ENCODE measurements at regions not wholly inside any gene's neighbourhood (a gene's known extent, or its start where the extent isn't known, plus 50 kb on each side); places are given as distances from the start of the nearest gene placed in this dataset.
"Not testable (repeated sequence)": the region's sequence is repeated elsewhere in the genome, so short reads cannot be mapped to it uniquely, and the experiment has no call there.

DNA sequence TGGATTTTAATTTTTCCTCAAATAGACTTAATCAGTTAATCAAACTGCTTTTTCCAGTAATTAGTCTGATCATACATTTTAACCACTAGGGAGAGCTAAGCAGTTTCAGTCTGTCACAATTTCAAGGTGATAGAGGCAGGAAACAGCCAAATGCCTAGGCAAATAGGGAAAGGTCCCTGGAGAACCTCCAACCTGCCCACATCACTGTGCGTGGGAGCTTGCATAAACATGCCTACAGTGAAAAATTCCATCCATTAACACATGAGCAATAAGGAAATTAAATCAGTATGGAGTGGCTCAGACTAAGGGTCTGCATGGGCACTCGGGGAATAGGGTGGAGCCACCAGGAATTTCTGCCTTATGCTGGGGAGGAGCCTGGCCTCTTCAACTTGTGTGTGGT is 74.6 kb downstream of the AASDHPPT start:
- DNase-seq (ENCODE audit: low spot score), result no peak

DNA sequence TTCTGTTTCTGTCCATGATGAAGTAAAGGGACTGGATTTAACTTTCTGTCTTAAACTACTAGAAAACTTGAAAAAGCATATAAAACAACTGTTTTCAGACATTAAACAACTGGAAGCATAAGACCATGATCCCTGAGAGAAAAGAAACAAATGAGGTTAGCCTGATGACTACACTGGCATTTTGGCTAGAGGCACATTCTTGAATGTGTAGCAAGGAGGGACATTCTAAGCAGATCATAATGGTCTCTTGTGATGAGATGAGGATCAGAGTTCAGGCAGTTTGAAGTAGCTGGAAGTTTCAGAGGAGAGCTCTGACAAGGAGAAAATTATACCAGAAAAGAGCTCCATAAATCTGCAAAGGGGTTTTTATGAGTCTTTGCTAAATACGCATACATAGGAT is 75.4 kb downstream of the AASDHPPT start:
- DNase-seq (ENCODE audit: low spot score), result no peak

DNA sequence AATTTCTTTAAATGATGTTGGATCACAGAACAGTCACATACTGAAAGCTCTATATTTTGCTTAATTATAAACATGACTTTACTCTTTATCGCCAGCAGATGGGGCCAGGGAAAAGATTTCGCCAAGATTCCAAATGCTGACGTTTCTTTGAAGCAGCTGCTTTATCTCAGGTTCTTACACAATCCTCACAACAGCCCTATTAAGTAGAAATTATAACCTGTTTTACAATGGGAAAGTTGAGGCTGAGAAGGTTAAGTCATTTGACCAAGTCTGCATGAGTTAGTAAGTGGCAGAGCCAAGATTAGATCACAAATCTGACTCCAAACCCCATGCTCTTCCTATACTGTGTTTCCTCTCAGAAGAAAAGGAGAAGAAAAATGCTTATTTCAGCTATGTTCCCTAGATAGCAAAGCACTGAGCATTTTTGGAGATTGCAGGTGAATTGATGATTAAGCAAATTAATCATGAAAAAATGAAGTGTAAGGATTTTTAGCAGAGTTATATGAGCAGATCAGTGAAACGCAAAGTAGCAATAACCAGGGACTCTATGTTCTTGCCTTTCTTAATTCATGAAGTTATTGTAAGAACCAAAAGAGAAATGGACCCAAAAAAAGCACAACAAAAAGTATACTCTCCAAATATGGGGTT is 79.0 kb downstream of the AASDHPPT start:
- DNase-seq (ENCODE audit: low spot score), result peak; percentile 61

DNA sequence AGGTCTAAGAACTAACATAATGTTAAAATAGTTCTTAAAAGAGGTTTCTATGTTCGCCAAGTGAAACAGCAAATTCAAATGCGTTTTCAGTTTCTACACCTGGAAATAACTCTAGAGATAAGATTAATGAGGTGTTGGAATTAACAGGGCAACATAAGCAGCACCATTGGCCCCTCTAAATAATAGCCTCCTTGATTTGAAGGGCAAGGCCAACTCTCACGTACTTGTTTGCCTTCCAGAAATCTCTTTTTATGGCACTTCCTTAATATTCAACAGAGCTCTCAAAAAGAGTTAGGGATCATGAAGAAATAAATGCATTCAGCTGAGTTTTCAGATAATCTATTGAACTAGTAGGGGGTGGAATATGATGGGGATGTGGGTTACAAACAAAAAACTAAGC is 80.9 kb downstream of the AASDHPPT start:
- DNase-seq (ENCODE audit: low spot score), result no peak

DNA sequence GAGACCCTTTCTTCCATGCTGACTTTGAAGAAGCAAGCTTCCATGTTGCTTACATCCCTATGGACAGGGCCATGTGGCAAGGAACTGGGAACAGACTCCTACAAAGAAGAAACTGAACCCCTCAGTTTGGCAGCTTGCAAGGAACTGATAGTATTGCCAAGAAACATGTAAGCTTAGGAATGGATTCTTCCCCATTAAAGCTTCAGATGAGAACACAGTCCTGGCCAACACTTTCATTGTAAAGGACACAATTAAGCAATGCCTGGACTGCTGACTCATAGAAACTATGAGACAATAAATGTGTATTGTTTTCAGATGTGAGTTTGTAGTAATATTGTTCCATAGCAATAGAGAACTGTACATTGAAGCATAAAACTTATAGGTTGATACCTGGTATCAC is 82.4 kb downstream of the AASDHPPT start:
- no peak for DNase-seq (ENCODE audit: low spot score)

DNA sequence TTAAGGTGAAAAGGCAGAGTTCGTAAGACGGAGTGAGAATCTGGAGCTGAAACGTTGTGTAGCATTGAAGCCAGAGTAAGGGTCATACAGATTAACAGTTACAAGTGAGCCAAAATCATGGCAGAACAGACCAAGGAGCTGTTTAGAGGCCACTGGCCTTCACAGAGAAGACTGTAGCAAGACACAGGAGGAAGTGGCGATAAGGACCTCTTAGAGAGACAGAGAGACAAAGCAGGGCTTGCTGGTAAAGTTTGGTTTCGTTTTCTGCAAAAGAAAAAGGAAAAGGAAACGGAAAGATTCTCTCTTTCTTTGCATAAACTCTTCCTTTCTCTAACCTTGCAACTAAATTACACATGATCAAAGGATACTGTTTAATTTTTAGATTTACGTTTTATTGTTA is 83.0 kb downstream of the AASDHPPT start:
- DNase-seq (ENCODE audit: low spot score), result no peak

DNA sequence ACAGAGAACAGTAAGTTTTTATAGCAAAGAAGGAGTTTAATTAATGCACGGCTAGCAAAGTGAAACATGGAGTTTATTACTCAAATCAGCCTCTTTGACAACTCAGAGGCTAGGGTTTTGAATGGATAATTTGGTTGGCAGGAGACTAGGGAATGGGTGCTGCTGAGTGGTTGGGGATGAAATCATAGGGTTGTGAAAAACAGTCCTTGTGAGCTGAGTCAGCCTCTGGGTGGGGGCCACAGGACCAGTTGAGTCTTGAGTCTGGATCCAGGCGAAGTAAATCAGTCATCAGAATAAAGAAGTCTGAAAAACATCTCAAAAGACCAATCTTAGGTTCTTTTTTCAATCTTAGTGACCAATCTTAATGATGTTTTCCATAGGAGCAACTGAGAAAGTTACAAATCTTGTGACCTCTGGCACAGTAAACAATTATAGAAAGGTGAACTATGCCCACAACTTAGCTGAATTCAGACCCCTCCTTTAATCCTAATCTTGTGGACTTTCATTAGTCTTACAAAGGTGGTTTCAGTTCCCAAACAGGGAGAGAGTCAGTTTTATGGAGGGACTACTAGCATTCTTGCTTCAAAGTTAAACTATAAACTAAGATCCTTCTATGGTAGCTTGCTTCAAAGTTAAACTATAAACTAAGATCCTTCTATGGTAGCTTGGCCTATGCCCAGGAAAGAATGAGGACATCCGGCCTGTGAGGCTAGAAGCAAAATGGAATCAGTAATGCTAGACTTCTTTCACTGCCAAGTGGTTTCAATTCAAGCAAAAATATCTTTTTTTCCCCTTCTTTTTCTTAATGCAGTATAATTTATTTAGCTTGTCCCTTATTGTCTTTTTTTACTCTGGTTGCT is 84.5 kb downstream of the AASDHPPT start:
- no peak for DNase-seq (ENCODE audit: low spot score)

DNA sequence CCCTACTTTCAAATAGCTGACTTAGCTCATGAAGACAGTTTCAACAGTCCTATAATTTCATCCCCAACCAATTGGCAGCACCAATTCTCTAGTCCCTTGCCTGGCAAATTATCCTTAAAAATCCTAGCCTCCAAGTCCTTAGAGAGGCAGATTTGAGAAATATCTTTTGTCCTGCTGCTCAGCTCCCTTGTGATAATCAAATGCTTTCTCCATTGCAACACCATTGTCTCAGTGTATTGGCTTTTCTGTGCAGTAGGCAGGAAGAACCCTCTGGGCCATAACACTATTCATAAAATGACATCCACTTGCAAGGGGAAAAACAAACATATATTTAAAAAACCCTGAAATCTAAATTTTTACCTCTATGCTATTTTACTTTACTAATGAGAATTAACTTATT is 89.6 kb downstream of the AASDHPPT start:
- DNase-seq (ENCODE audit: low spot score), result no peak

DNA sequence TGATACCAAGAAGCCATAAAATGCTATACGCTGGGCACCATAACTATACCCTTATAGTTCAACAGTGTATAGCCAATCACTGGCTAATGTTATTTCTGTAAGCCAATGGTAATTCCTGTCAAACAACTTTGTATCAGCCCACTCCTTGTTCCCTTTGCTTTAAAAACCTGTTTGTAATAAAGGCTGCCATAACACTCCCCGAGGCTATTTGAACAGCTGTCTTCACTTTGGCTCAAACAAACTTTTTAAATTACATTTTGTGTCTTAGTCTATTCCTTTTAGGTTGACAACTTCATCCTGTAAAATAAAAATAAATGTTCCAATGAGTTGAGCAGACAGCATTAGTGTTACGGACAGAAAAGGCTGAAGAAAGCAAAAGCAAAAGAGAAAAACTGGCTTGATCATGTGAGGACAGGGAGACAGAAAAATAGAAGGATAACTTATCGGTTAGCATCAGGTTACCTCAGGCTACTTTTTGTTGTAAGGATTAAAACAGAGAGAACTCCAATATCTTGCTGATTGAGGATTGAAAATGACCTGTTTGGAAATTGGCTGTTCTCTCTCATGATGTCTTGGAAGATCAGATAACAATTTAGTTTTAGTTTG is 95.0 kb downstream of the AASDHPPT start:
- DNase-seq (ENCODE audit: low spot score), result no peak

DNA sequence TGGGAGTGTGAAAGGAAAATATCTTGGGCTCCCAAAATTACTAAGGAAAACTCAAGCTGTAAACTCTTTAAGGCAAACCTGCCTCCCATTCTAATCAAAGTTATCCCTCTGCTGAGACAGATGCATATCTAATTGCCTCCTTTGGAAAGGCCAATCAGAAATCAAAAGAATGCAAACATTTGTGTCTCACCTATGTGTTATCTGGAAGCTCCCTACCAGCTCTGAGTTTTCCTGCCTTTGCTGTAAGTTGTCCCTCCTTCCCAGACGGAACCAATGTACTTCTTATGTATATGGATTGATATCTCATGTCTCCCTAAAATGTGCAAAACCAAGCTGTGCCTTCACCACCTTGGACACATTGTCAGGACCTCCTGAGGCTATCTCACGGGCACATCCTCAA is 95.8 kb downstream of the AASDHPPT start:
- no peak for DNase-seq (ENCODE audit: low spot score)

DNA sequence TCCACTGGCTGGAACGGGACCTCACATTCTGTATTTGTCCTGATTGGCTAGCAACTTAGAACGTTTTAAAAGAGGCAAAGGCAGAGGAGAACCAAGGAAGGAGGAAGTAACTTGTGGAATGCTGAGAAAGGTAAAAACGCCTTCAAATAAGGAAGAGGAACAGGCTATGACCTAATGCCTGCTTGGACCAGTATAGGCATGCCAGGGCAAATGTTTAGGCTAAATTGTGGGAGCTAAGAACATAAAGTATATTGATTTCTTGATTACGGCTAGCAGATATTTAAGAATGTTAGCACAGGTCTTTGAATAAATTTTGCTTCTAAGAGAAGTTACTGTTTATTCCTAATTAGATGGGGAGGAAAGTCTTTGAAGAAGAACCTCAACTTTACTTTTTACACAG is 96.5 kb downstream of the AASDHPPT start:
- DNase-seq (ENCODE audit: low spot score), result not testable (repeated sequence)

DNA sequence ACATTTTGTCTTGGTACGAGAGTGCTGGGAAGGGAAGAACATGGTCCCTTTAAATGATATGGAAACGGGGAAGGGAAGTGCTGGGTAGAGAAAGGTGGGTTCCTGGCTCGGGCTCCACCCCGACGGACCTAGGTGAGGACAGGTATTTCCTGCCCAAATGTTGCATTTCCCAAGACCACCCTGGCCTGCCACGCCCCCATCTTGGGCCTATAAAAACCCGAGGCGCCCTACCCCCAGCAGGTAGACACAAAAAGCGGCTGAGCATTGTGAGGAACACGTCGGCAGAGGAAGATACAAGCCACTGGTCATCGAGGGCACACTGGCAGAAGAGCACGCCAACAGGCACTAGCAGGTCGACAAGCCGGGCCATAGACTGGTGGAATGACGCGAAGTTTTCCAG is 99.4 kb downstream of the AASDHPPT start:
- no peak for DNase-seq (ENCODE audit: low spot score)

DNA sequence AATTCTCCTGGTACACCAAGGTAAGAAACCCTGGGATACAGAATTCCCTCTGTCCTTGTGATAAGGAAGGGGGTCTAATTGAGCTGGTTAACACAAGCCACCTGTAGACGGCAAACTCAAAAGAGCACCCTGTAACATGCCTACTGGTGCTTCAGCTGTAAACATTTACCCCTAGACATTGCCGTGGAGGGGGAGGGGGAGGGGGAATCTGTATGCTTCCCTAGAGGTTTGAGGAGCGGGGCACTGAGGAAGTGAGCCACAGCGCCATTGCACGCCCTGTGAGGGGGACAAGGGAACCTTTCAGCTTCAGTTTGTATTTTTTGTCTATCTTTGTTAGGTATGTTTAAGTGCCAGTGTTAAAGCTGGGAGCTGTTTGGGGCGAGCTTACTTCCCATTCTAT is 99.8 kb downstream of the AASDHPPT start:
- DNase-seq (ENCODE audit: low spot score), result no peak

DNA sequence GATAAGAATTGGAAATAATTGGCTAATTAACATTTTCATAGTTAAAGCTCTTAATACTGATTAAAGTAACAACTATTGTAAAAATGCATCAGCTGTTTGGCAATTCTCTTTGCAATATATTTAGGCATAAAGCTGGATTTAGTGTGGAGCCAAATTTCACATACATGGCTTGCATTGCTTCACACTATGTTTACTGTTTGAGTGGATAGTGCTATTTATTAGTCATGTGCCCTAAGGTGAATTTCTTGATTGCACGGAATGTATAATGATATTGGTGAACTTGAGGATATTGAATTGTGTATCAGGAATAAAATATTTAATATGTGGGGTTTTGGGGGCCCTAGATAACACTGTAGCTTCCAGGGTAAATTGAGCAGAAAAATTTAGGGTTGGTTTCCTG is 100.9 kb downstream of the AASDHPPT start:
- DNase-seq (ENCODE audit: low spot score), result no peak

DNA sequence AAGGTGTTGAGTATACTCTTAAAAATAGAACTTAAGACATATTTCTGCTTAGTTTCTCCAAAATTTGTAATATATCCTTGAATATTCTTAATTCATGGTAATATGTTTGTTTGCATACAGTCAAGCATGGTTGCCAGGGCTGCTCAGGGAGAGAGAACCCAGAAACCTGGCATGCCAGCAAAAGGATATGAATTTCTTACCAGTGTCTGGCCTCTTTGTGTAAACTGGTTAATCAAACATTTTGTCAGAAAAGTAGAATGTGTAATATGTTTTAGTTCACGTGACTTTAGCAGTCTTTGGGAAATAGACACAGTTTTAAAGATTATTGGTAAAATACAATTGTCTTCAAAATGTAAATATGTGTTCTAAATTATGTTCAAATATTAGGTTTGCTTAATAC is 101.6 kb downstream of the AASDHPPT start:
- DNase-seq (ENCODE audit: low spot score), result no peak

DNA sequence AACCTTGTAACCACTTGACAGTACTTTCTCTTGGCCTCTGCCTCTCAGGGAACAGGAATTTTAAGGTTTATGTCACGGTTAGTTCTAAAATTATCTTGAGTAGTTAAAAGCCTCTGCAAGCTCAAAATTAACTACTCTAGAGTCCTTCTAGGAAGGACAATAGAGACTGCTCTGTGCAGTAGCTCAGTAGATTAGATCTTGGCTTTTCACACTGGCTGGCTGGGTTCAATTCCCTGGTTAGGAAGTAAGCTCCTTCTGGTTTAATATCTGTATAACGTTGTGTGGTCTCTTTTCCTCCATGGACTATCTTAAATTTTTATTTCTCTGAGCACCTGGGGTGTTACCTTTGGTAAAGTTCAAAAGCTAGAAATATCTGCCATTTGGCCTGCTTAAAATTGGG is 109.2 kb downstream of the AASDHPPT start:
- DNase-seq (ENCODE audit: low spot score), result no peak

DNA sequence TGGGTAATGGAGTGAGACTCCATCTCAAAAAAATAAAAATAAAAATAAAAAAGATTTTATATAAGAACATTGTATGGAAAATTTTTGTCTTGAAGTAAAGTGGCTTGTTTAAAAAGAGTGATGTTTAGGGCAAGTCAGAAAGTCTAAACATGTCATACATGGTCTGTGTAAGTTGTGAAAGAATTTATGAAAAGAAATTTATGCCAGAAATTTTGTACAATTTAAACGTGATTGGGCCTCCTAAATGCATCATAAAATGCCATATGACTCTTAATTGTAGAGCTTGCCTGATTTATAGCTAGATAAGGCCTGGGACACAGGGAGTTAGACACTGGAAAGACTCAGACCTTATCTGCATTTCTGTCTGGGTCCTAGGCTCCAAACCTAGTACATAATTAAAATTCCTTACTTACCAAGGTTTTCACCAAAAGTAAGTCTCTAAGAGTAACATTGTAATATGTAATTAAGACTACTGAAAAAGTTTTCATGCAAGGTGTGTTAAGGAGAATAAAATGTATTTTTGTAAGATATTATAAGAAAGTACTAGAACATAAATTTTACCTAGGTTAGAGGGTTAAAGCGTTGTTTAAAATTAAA is 110.5 kb downstream of the AASDHPPT start:
- no peak for DNase-seq (ENCODE audit: low spot score)

DNA sequence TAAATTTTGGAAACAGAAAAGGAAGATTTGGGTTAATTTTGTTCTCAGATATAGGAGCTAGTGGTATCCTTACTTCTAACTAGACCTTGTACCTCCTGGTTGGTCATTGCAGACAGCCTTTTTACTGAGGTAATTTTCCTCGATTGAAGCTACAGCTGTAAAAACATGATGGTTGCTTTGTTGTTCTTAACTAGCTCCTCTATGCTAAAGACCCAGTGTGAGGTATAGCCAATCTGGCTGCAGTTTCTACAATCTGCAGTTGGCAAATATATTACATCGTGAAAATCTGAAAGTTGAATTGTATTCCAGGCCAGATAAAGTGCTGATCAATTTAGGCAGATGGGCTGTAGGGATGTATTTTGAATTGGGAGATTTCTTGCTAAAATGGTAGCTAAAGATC is 116.5 kb downstream of the AASDHPPT start:
- no peak for DNase-seq (ENCODE audit: low spot score)

DNA sequence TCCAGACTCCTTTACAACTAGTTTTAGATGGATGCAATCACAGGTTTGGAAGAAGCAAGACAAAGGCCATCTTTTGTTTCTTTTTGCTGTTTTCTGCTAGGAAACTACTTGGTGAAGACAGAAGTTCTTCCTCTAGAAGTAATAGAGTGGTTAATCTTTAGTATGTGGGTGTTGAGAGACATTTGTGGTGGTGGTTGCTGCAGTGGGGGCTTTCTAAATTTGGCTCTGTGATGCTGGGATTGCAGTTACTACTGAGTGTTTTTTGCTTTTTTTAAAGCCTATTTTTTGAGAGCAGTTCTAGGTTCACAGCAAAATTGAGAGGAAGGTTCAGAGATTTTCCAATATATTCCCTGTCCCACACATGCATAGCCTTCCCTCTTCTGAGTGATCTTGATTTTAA is 120.0 kb downstream of the AASDHPPT start:
- no peak for DNase-seq (ENCODE audit: low spot score)

DNA sequence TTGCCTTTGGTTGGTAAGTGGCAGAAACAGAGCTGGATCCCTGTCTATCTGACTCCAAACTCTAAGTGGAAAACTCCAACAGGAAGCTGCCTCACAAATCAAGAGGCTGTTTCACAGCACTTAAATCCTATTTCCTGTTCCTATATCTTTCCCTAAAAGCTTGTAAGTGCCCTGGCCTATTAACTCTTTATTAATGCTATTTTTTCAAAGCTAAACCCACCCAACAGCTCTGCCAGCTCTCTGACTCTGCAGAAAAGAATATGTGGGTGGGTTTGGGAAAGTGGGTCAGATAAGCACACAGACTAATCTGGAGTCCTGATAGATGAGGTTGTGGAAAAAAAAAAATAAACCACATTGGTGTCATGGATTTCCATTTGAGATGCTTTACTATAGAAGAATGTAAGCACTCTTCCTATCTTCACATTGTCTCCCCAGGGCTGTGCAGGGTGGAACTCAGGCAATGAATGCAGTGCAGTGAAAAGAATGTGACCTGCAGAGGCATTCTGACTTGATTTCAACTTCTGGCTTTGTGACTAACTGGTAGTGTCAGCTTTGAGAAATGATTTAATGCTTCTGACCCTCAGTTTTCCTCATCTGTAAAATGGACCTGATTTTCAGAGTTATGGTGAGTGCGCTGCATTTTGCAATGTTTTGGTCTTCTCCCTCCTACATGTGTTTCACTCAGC is 125.6 kb downstream of the AASDHPPT start:
- no peak for DNase-seq (ENCODE audit: low spot score)

DNA sequence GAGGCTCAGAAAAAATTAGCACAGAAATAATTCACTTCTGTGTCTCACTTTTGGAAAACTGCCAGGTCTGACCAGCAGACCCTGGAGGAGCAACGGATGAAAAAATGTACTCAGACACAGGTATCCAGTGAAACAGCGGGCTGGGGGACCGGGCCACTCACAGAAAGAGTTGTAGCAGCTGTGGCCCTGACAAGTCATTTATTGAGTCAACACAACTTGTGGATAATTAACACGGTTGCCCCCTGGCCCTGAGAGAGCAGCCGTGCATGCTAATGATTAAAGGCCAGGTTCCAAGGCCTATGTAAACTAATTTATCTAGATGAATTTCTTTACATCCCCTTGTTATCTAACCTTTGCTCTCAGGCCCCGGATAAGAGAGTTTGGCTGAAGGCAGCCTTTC is 131.3 kb downstream of the AASDHPPT start:
- no peak for DNase-seq (ENCODE audit: low spot score)

DNA sequence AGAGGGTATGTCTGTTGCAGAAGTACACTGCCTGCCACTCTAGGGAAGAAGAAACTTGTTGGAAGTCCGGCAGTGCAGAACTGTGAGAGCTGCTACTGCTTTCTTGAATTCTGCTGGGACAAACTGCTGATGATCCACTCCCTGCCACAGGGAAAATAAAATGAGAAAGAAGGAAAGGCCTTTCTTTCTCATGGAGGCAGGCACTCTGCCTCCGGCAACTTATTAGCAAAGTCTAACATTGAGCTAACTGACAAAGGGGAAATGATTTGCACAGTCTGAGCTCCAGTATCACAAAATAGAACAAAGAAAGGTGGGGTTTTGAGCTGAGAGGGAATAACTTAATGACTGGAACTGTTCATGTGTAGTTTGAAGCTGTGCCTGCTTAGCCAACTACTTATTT is 134.6 kb downstream of the AASDHPPT start:
- no peak for DNase-seq (ENCODE audit: low spot score)
